ENCODE measurements at regions not wholly inside any gene's neighbourhood (a gene's known extent, or its start where the extent isn't known, plus 50 kb on each side); places are given as distances from the start of the nearest gene placed in this dataset.

GRCh38 chr18:38963943-38964660 is 1398.5 kb upstream of the CELF4 start:
- no peak for DNase-seq

GRCh38 chr18:38961880-38962279 is 1396.3 kb upstream of the CELF4 start:
- no peak for DNase-seq

- no peak for DNase-seq
Measured at GRCh38 chr18:38957736-38958135, 1392.1 kb upstream of the CELF4 start.

GRCh38 chr18:38956068-38956467 is 1390.5 kb upstream of the CELF4 start:
- DNase-seq = no peak

- no peak for DNase-seq
Measured at GRCh38 chr18:38951633-38952032, 1386.0 kb upstream of the CELF4 start.

GRCh38 chr18:38948436-38948835 is 1382.8 kb upstream of the CELF4 start:
- DNase-seq = no peak

GRCh38 chr18:38944446-38945024 is 1378.9 kb upstream of the CELF4 start:
- no peak for DNase-seq

- no peak for DNase-seq
Measured at GRCh38 chr18:38941711-38942561, 1376.3 kb upstream of the CELF4 start.

GRCh38 chr18:38940863-38941531 is 1375.4 kb upstream of the CELF4 start:
- peak in 2 of 4 experiments; percentile 9 to 28 for DNase-seq

- DNase-seq = no peak
Measured at GRCh38 chr18:38940475-38940862, 1374.9 kb upstream of the CELF4 start.

GRCh38 chr18:38933910-38934510 is 1368.4 kb upstream of the CELF4 start:
- DNase-seq = no peak

- no peak for DNase-seq
Measured at GRCh38 chr18:38933322-38933721, 1367.7 kb upstream of the CELF4 start.

- no peak for DNase-seq
Measured at GRCh38 chr18:38932752-38933151, 1367.2 kb upstream of the CELF4 start.

GRCh38 chr18:38931754-38932050 is 1366.1 kb upstream of the CELF4 start:
- DNase-seq = no peak

- no peak for DNase-seq
Measured at GRCh38 chr18:38930881-38931753, 1365.5 kb upstream of the CELF4 start.

GRCh38 chr18:38923540-38923939 is 1357.9 kb upstream of the CELF4 start:
- no peak for DNase-seq

GRCh38 chr18:38923126-38923525 is 1357.5 kb upstream of the CELF4 start:
- DNase-seq = no peak

GRCh38 chr18:38909972-38910371 is 1344.4 kb upstream of the CELF4 start:
- DNase-seq = no peak

- no peak for DNase-seq
Measured at GRCh38 chr18:38902796-38903195, 1337.2 kb upstream of the CELF4 start.

GRCh38 chr18:38900445-38900844 is 1334.8 kb upstream of the CELF4 start:
- no peak for DNase-seq

- DNase-seq = no peak
Measured at GRCh38 chr18:38900031-38900430, 1334.4 kb upstream of the CELF4 start.

- no peak for DNase-seq
Measured at GRCh38 chr18:38899252-38899651, 1333.7 kb upstream of the CELF4 start.
